H9 (cell line): ENCODE measurements at regions not wholly inside any gene's neighbourhood (a gene's known extent, or its start where the extent isn't known, plus 50 kb on each side); places are given as distances from the start of the nearest gene placed in this dataset.

ENCODE experiments used
- DNase-seq: peaks from one replicate; pipeline ENCODE4 v3.0.0-alpha.2; 2017
- H2AFZ ChIP-seq: one replicate; pipeline ENCODE4 v1.6.1; 2013; ENCODE audit warnings: mild to moderate bottlenecking, low read length, control low read depth, moderate library complexity
- H2AK5ac ChIP-seq: 2 replicates; pipeline ENCODE4 v1.6.1; 2013; ENCODE audit warnings: low read length, control low read depth, mixed read lengths; ENCODE audit not compliant: insufficient read length
- H2BK120ac ChIP-seq: one replicate; pipeline ENCODE4 v1.6.1; 2013; ENCODE audit warnings: low read depth, mild to moderate bottlenecking, low read length, control low read depth, inconsistent platforms; ENCODE audit not compliant: poor library complexity, severe bottlenecking
- H2BK12ac ChIP-seq: 2 replicates; pipeline ENCODE4 v1.6.1; 2013; ENCODE audit warnings: low read length, control low read depth, mixed read lengths, low read depth; ENCODE audit not compliant: insufficient read length
- H2BK15ac ChIP-seq: 2 replicates; pipeline ENCODE4 v1.6.1; 2013; ENCODE audit warnings: low read depth, low read length, control low read depth
- H2BK20ac ChIP-seq: one replicate; pipeline ENCODE4 v1.6.1; 2013; ENCODE audit warnings: low read depth, mild to moderate bottlenecking, low read length, control low read depth, inconsistent platforms; ENCODE audit not compliant: poor library complexity, severe bottlenecking
- H2BK5ac ChIP-seq: 2 replicates; pipeline ENCODE4 v1.6.1; 2013; ENCODE audit warnings: low read length, control low read depth, mixed read lengths; ENCODE audit not compliant: insufficient read length
- H3K14ac ChIP-seq: 2 replicates; pipeline ENCODE4 v1.6.1; 2013; ENCODE audit warnings: low read length, control low read depth; ENCODE audit not compliant: insufficient read depth
- H3K18ac ChIP-seq: 2 replicates; pipeline ENCODE4 v1.6.1; 2013; ENCODE audit warnings: low read depth, mild to moderate bottlenecking, mixed read lengths, low read length, control low read depth; ENCODE audit not compliant: insufficient read length
- H3K23ac ChIP-seq: 2 replicates; pipeline ENCODE4 v1.6.1; 2013; ENCODE audit warnings: low read length, control low read depth, mixed read lengths, low read depth; ENCODE audit not compliant: insufficient read length
- H3K23me2 ChIP-seq: 2 replicates; pipeline ENCODE4 v1.6.1; 2013; ENCODE audit warnings: low read depth, mild to moderate bottlenecking, mixed read lengths, low read length, control low read depth; ENCODE audit not compliant: insufficient read length, poor library complexity, severe bottlenecking
- H3K27ac ChIP-seq: 2 replicates; pipeline ENCODE4 v1.5.1; 2013; ENCODE audit warnings: low read length, control low read depth, mixed read lengths, low read depth; ENCODE audit not compliant: insufficient read length
- H3K27me3 ChIP-seq: 2 replicates; pipeline ENCODE4 v1.6.1; 2013; ENCODE audit warnings: low read length, control low read depth, inconsistent platforms; ENCODE audit not compliant: insufficient read depth
- H3K4ac ChIP-seq: 2 replicates; pipeline ENCODE4 v1.6.1; 2013; ENCODE audit warnings: low read depth, mild to moderate bottlenecking, control low read depth, inconsistent platforms, low read length, moderate library complexity
- H3K4me1 ChIP-seq: 2 replicates; pipeline ENCODE4 v1.6.1; 2013; ENCODE audit warnings: low read length, control low read depth, inconsistent platforms; ENCODE audit not compliant: insufficient read depth
- H3K4me2 ChIP-seq: 2 replicates; pipeline ENCODE4 v1.6.1; 2013; ENCODE audit warnings: low read length, control low read depth, mixed read lengths; ENCODE audit not compliant: insufficient read length, insufficient read depth
- H3K56ac ChIP-seq: 2 replicates; pipeline ENCODE4 v1.6.1; 2013; ENCODE audit warnings: low read depth, mild to moderate bottlenecking, mixed read lengths, low read length, control low read depth; ENCODE audit not compliant: insufficient read length
- H3K79me1 ChIP-seq: 2 replicates; pipeline ENCODE4 v1.6.1; 2013; ENCODE audit warnings: low read depth, mild to moderate bottlenecking, moderate library complexity, low read length, control low read depth, inconsistent platforms; ENCODE audit not compliant: insufficient read depth, poor library complexity, severe bottlenecking
- H3K79me2 ChIP-seq: 2 replicates; pipeline ENCODE4 v1.6.1; 2013; ENCODE audit warnings: low read length, control low read depth, inconsistent platforms; ENCODE audit not compliant: insufficient read depth
- H3K9ac ChIP-seq: 2 replicates; pipeline ENCODE4 v1.6.1; 2013; ENCODE audit warnings: low read length, control low read depth, mixed read lengths; ENCODE audit not compliant: insufficient read length; ENCODE audit errors: extremely low read depth
- H3K9me3 ChIP-seq: one replicate; pipeline ENCODE4 v1.6.1; 2013; ENCODE audit warnings: low read depth, low read length, inconsistent platforms; ENCODE audit not compliant: control insufficient read depth
- H3T11ph ChIP-seq: one replicate; pipeline ENCODE4 v1.6.1; 2013; ENCODE audit warnings: mild to moderate bottlenecking, low read length, control low read depth, inconsistent platforms
- H4K20me1 ChIP-seq: one replicate; pipeline ENCODE4 v1.6.1; 2013; ENCODE audit not compliant: control insufficient read depth, insufficient read length, insufficient read depth
- H4K5ac ChIP-seq: 2 replicates; pipeline ENCODE4 v1.6.1; 2013; ENCODE audit warnings: low read depth, mild to moderate bottlenecking, mixed read lengths, low read length, control low read depth; ENCODE audit not compliant: insufficient read length
- H4K8ac ChIP-seq: replicated peaks from 2 replicates; pipeline ENCODE4 v1.6.1; 2013; ENCODE audit warnings: low read length, control low read depth, mixed read lengths, low read depth; ENCODE audit not compliant: insufficient read length
- H4K91ac ChIP-seq: 2 replicates; pipeline ENCODE4 v1.6.1; 2013; ENCODE audit warnings: low read depth, mild to moderate bottlenecking, moderate library complexity, mixed read lengths, low read length, control low read depth; ENCODE audit not compliant: insufficient read length
- H3K27ac Mint-ChIP-seq, 3 experiments: 2 replicates in 2 of 3; 3 replicates in 1 of 3; pipeline ENCODE4 v1.8.0; 2020 to 2021; ENCODE audit warnings: mixed read lengths in 3 of 3, mild to moderate bottlenecking in 1 of 3, moderate library complexity in 1 of 3
- H3K27me3 Mint-ChIP-seq: 2 replicates; pipeline ENCODE4 v1.8.0; 2021; ENCODE audit warnings: low read depth, mild to moderate bottlenecking, moderate library complexity, mixed read lengths
- H3K36me3 Mint-ChIP-seq, 3 experiments: 2 replicates in 2 of 3; 3 replicates in 1 of 3; pipeline ENCODE4 v1.8.0; 2020 to 2021; ENCODE audit warnings: low read depth in 3 of 3, mixed read lengths in 3 of 3; ENCODE audit not compliant: insufficient read depth in 1 of 3
- H3K4me1 Mint-ChIP-seq, 2 experiments: 2 replicates each; pipeline ENCODE4 v1.8.0; 2020; ENCODE audit warnings: mixed read lengths in 2 of 2
- H3K4me3 Mint-ChIP-seq, 2 experiments: 2 replicates in 1 of 2; 3 replicates in 1 of 2; pipeline ENCODE4 v1.8.0; 2020 to 2021; ENCODE audit warnings: mild to moderate bottlenecking in 2 of 2, mixed read lengths in 2 of 2, moderate library complexity in 1 of 2
- H3K9me3 Mint-ChIP-seq, 2 experiments: 2 replicates in 1 of 2; 3 replicates in 1 of 2; pipeline ENCODE4 v1.8.0; 2020; ENCODE audit warnings: mild to moderate bottlenecking in 2 of 2, mixed read lengths in 2 of 2, moderate library complexity in 1 of 2
- CTCF ChIP-seq: fragments of 200-600 bp; sonication (generic); conservative IDR thresholded peaks from 3 replicates; pipeline ENCODE4 v1.8.0; 2021; ENCODE audit warnings: antibody characterized with exemption, mild to moderate bottlenecking
- WGBS: extraction: QIAGEN DNeasy Blood & Tissue Kit; methylation state at CpG from one replicate; pipeline ENCODE4 v1.1.7; 2013; ENCODE audit warnings: missing lambda C conversion rate, low lambda C conversion rate, mixed read lengths; ENCODE audit not compliant: insufficient read length; ENCODE audit errors: extremely low coverage; 5-methylcytosine and 5-hydroxymethylcytosine counted together

GRCh38 chr4:1462009-1462767, 55.9 kb upstream of the NKX1-1 start:
- H2AK5ac ChIP-seq: no peak overlapping the region
- no peak overlapping the region for H3K56ac ChIP-seq
- H3K27me3 ChIP-seq: peaks cover 2% of the 10 kb centered on the region; the same call in 1 of the 2 replicates
- no peak overlapping the region for H2BK5ac ChIP-seq
- H4K8ac ChIP-seq: no peak overlapping the region
- no peaks in the 10 kb centered on the region for H4K20me1 ChIP-seq
- no peak overlapping the region for H3K4me2 ChIP-seq
- no peak overlapping the region for H3K4me3 Mint-ChIP-seq
- peaks cover 0 to 7% of the 10 kb centered on the region in 2 experiments; a peak in 4 of 5 replicates for H3K9me3 Mint-ChIP-seq
- H3K79me2 ChIP-seq: no peaks in the 10 kb centered on the region
- no peak overlapping the region for H2BK15ac ChIP-seq
- TF ChIP-seq CTCF: no peak
- H3K23ac ChIP-seq: no peak overlapping the region
- no peaks in the 10 kb centered on the region for H3K9me3 ChIP-seq
- H3K18ac ChIP-seq: no peak overlapping the region
- no peak overlapping the region for H3K9ac ChIP-seq
- H3K36me3 Mint-ChIP-seq: peaks cover 0 to 3% (median 0%) of the 10 kb centered on the region in 3 experiments; a peak in 1 of 7 replicates
- no peak overlapping the region for H3K14ac ChIP-seq
- H2BK12ac ChIP-seq: no peak overlapping the region
- no peak overlapping the region for H3T11ph ChIP-seq
- H3K4me1 ChIP-seq: no peaks in the 10 kb centered on the region; the same call in 1 of the 2 replicates
- H3K4ac ChIP-seq: no peak overlapping the region
- H4K91ac ChIP-seq: no peak overlapping the region
- peaks cover 20% of the 10 kb centered on the region in 2 experiments for H3K4me1 Mint-ChIP-seq
- H3K23me2 ChIP-seq: no peaks in the 10 kb centered on the region
- H2BK120ac ChIP-seq: no peak overlapping the region
- no peak overlapping the region for H2AFZ ChIP-seq
- no CpG with 5 or more reads among the region's 31 CpGs for WGBS
- no peak overlapping the region for H3K27ac ChIP-seq
- H4K5ac ChIP-seq: no peak overlapping the region
- H3K79me1 ChIP-seq: no peaks in the 10 kb centered on the region
- peaks cover 25% of the 10 kb centered on the region for H3K27me3 Mint-ChIP-seq
- H3K27ac Mint-ChIP-seq: 0 out of 7 replicates have a peak overlapping the region, but pooled peaks of 1 of the 3 experiments have one; percentile 40
- peak; percentile 42 for DNase-seq
- H2BK20ac ChIP-seq: no peak overlapping the region
